ENCODE measurements at regions not wholly inside any gene's neighbourhood (a gene's known extent, or its start where the extent isn't known, plus 50 kb on each side); places are given as distances from the start of the nearest gene placed in this dataset.

- TF ChIP-seq CTCF (IDR thresholded peaks at IDR 0.05) = no peak
- TF ChIP-seq POLR2A (IDR thresholded peaks at IDR 0.05) = no peak
- no peak for TF ChIP-seq POLR2AphosphoS5 (IDR thresholded peaks at IDR 0.05)
These were observed 76.3 kb upstream of the TBX3 start for GRCh38 chr12:114760151-114760877.
